ENCODE measurements at regions not wholly inside any gene's neighbourhood (a gene's known extent, or its start where the extent isn't known, plus 50 kb on each side); places are given as distances from the start of the nearest gene placed in this dataset.

- no peak for TF ChIP-seq CTCF (IDR thresholded peaks at IDR 0.05; ENCODE audit: borderline replicate concordance, extremely low read depth, low read length, poor library complexity, severe bottlenecking)
- TF ChIP-seq EZH2 (IDR thresholded peaks at IDR 0.05; ENCODE audit: borderline replicate concordance, low read depth, low read length, severe bottlenecking), result no peak
Measured at GRCh38 chr21:26379561-26379960, 193.5 kb downstream of the CYYR1 start.

Data from DND-41 (cell line).